K562 (cell line): ENCODE measurements at regions not wholly inside any gene's neighbourhood (a gene's known extent, or its start where the extent isn't known, plus 50 kb on each side); places are given as distances from the start of the nearest gene placed in this dataset.

Experiments
- ATAC-seq: fragments of 200-7000 bp; cut with Tn5 transposase; 3 replicates; pipeline ENCODE4 v1.9.1; 2020; ENCODE audit warnings: moderate library complexity
- BruUV-seq: library from RNA; stranded (reverse); fragments of 400-500 nt; replicated peaks from 2 replicates; lab custom pipeline; 2021; lab: Mats Ljungman, UMichigan
- CTCF ChIA-PET: fragments of 300-600 bp; formaldehyde crosslinking; extraction: SDS; loops from one replicate; lab custom pipeline; 2021; ENCODE audit warnings: low intra/inter-chr PET ratio; lab: Yijun Ruan, JAX
- POLR2A ChIA-PET: fragments of 300-600, 350-650 bp; sonication (Branson Sonifier 250); formaldehyde crosslinking; extraction: SDS; loops from one replicate; lab custom pipeline; 2021; ENCODE audit warnings: antibody characterized with exemption, inconsistent platforms; lab: Yijun Ruan, JAX
- DNase-seq, 4 experiments: peaks; one replicate each; pipeline versions ENCODE4 v3.0.0 to v3.0.0-alpha.2; 2011 to 2018; ENCODE audit warnings: low spot score in 3 of 4, mixed read lengths in 3 of 4; ENCODE audit errors: extremely low read depth in 1 of 4
- FAIRE-seq: peaks from 2 replicates; lab custom pipeline; 2011; peaks lifted over from hg19 to GRCh38; lab: Jason Lieb, UNC
- H2AFZ ChIP-seq: 2 replicates; pipeline ENCODE4 v1.6.0; 2011; ENCODE audit warnings: low read depth, low read length, control low read depth, inconsistent platforms
- H3K27ac ChIP-seq: fragments of 200-600 bp; 3 replicates; pipeline ENCODE4 v1.8.0; 2011; ENCODE audit warnings: low read depth, mild to moderate bottlenecking, control low read depth, inconsistent platforms, low read length, moderate library complexity, mixed read lengths; ENCODE audit errors: extremely low read depth
- H3K27me3 ChIP-seq, 2 experiments: fragments of 300-600 bp in 1 of 2; 2 replicates in 1 of 2; 3 replicates in 1 of 2; pipeline versions ENCODE4 v1.6.0 to v1.8.0; 2011; ENCODE audit warnings: inconsistent platforms in 2 of 2, low read length in 2 of 2, mild to moderate bottlenecking in 1 of 2, mixed read lengths in 1 of 2, moderate library complexity in 1 of 2; ENCODE audit not compliant: control insufficient read depth in 2 of 2, insufficient read depth in 2 of 2
- H3K36me3 ChIP-seq: fragments of 300-600 bp; 3 replicates; pipeline ENCODE4 v1.8.0; 2011; ENCODE audit warnings: mild to moderate bottlenecking, low read length, inconsistent platforms; ENCODE audit not compliant: control insufficient read depth, insufficient read depth
- H3K4me1 ChIP-seq, 2 experiments: fragments of 200-600 bp in 1 of 2; replicated peaks in 1 of 2; 2 replicates in 1 of 2; 3 replicates in 1 of 2; pipeline versions ENCODE4 v1.5.1 to v1.8.0; 2011; ENCODE audit warnings: inconsistent platforms in 2 of 2, low read length in 2 of 2, mild to moderate bottlenecking in 1 of 2, mixed read lengths in 1 of 2, moderate library complexity in 1 of 2; ENCODE audit not compliant: control insufficient read depth in 2 of 2, insufficient read depth in 2 of 2
- H3K4me2 ChIP-seq: 2 replicates; pipeline ENCODE4 v1.6.1; 2011; ENCODE audit warnings: low read length, control low read depth, inconsistent platforms, mixed read lengths; ENCODE audit not compliant: insufficient read depth
- H3K4me3 ChIP-seq: fragments of 200-600 bp; sonication (generic), shearing (Covaris generic); 2 replicates; pipeline ENCODE4 v1.5.1; 2016; ENCODE audit warnings: control low read depth, inconsistent platforms
- H3K79me2 ChIP-seq: fragments of 200-600 bp; 3 replicates; pipeline ENCODE4 v1.8.0; 2011; ENCODE audit warnings: low read length, inconsistent platforms; ENCODE audit not compliant: control insufficient read depth, insufficient read depth
- H3K9ac ChIP-seq, 2 experiments: 2 replicates each; pipeline versions ENCODE4 v1.6.0 to v1.6.1; 2011; ENCODE audit warnings: low read depth in 2 of 2, low read length in 2 of 2, control low read depth in 1 of 2, inconsistent platforms in 1 of 2, mild to moderate bottlenecking in 1 of 2, mixed read lengths in 1 of 2; ENCODE audit not compliant: insufficient read depth in 1 of 2
- H3K9me1 ChIP-seq: one replicate; pipeline ENCODE4 v1.6.0; 2011; ENCODE audit warnings: inconsistent platforms, mild to moderate bottlenecking, low read length, moderate library complexity; ENCODE audit not compliant: control insufficient read depth, insufficient read depth
- H3K9me3 ChIP-seq: replicated peaks from 2 replicates; pipeline ENCODE4 v1.5.1; 2011; ENCODE audit warnings: low read depth, low read length, inconsistent platforms; ENCODE audit not compliant: control insufficient read depth, insufficient read depth
- H4K20me1 ChIP-seq: replicated peaks from 2 replicates; pipeline ENCODE4 v1.6.1; 2011; ENCODE audit warnings: low read length, inconsistent platforms, mixed read lengths; ENCODE audit not compliant: control insufficient read depth, insufficient read depth
- DPF2 ChIP-seq: fragments of 450-650 bp; IDR thresholded peaks from 2 replicates; pipeline ENCODE4 v1.6.1; 2016
- EZH2 ChIP-seq: IDR thresholded peaks from 2 replicates; pipeline ENCODE4 v1.6.1; 2012; ENCODE audit warnings: low read depth, mild to moderate bottlenecking, inconsistent platforms, low read length, borderline replicate concordance
- MYC ChIP-seq, 2 experiments: fragments of 250-450 bp in 1 of 2; sonication (Bioruptor Pico) in 1 of 2; IDR thresholded peaks; 2 replicates each; pipeline versions ENCODE4 v1.5.1 to v1.6.1; 2012 to 2021; ENCODE audit warnings: low read depth in 2 of 2, borderline replicate concordance in 1 of 2, improper control_type of control experiment in 1 of 2, low read length in 1 of 2, mild to moderate bottlenecking in 1 of 2, moderate library complexity in 1 of 2
- RB1 ChIP-seq: fragments of 450-650 bp; IDR thresholded peaks from 2 replicates; pipeline ENCODE4 v1.6.1; 2017; ENCODE audit warnings: low read depth, mild to moderate bottlenecking
- SIN3A ChIP-seq, 2 experiments: fragments of 150-350 bp in 1 of 2; IDR thresholded peaks; 2 replicates each; pipeline ENCODE4 v1.6.1; 2011 to 2016; ENCODE audit warnings: borderline replicate concordance in 2 of 2, low read depth in 2 of 2, low read length in 2 of 2, mild to moderate bottlenecking in 2 of 2, moderate library complexity in 2 of 2; ENCODE audit not compliant: control insufficient read depth in 1 of 2
- WGBS: fragments of 100-300 bp; shearing (Covaris generic); methylation state at CpG from one replicate; pipeline ENCODE4 v1.1.6; 2016; ENCODE audit warnings: low coverage, mixed read lengths; ENCODE audit not compliant: insufficient coverage; ENCODE audit errors: missing lambda C conversion rate; 5-methylcytosine and 5-hydroxymethylcytosine counted together
- in situ Hi-C: fragments of 300-500 bp; cut with MboI; formaldehyde crosslinking; loops from 4 replicates; pipeline ENCODE4 v1.15.0; 2018; ENCODE audit warnings: inconsistent platforms, mixed read lengths
- intact Hi-C: fragments of 100-400 bp; cut with micrococcal nuclease; formaldehyde crosslinking; loops from 2 replicates; pipeline ENCODE4 v1.14.2; 2022
- TF ChIP-seq, protein P1 (sequence below): sonication (generic); formaldehyde crosslinking; IDR thresholded peaks from 2 replicates; pipeline ENCODE4 v1.8.0; 2022; ENCODE audit warnings: missing genetic modification reagents, mild to moderate bottlenecking, moderate library complexity, borderline replicate concordance
- TF ChIP-seq, protein P2 (sequence below): fragments of 250-450 bp; sonication (Bioruptor Pico); IDR thresholded peaks from 2 replicates; pipeline ENCODE4 v1.4.0; 2020; ENCODE audit warnings: mild to moderate bottlenecking, moderate library complexity
- TF ChIP-seq, protein P3 (sequence below): fragments of 250-450 bp; sonication (Bioruptor Pico); IDR thresholded peaks from 2 replicates; pipeline ENCODE4 v1.8.0; 2021; ENCODE audit warnings: mild to moderate bottlenecking, moderate library complexity

DNA sequence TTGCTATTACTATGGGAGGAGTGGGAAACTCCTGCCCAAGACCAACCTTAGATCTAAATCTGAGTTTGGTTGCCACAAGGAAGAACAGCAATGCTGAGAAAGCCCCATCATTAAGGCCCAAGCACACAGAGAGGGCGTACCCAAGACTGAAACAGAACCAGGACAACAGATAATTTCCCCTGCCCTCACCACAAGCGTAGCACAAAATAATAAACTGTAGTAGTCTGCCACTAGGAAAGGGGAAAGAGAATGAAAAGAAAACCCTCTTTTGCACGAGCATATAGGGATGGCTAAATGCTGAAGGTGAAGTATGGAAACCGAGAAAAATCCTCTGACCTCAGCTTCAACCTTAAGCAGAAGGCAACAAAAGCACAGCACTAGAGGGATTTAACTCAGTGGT is 76.5 kb upstream of the DHRS4 start:
- Histone ChIP-seq H3K9me1 (no peaks in the 10 kb centered on the region), H3K9me3 (no peaks in the 10 kb centered on the region), H3K9ac (no peak overlapping the region), H3K79me2 (no peaks in the 10 kb centered on the region), H3K4me1 (no peaks in the 10 kb centered on the region), H3K27ac (no peak overlapping the region), H3K4me3 (no peak overlapping the region), H3K27me3 (peaks cover 0 to 5% of the 10 kb centered on the region in 2 experiments; a peak in 2 of 5 replicates), H2AFZ (no peak overlapping the region), H3K36me3 (no peaks in the 10 kb centered on the region), H4K20me1 (no peaks in the 10 kb centered on the region), H3K4me2 (no peak overlapping the region)
- 0% methylated on average over 4 of the region's 4 CpGs for WGBS
- FAIRE-seq = no peak
- in situ Hi-C loops = no loop called here
- intact Hi-C loops = no loop called here
- TF ChIP-seq EZH2 = no peak
- TF ChIP-seq, protein P1, sequence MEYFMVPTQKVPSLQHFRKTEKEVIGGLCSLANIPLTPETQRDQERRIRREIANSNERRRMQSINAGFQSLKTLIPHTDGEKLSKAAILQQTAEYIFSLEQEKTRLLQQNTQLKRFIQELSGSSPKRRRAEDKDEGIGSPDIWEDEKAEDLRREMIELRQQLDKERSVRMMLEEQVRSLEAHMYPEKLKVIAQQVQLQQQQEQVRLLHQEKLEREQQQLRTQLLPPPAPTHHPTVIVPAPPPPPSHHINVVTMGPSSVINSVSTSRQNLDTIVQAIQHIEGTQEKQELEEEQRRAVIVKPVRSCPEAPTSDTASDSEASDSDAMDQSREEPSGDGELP = no peak
- no peak for TF ChIP-seq RB1
- no peak for ATAC-seq
- DNase-seq = no peak
- ChIA-PET CTCF (no interaction called here), POLR2A (no interaction called here)
- no TSS peak for BruUV-seq

DNA sequence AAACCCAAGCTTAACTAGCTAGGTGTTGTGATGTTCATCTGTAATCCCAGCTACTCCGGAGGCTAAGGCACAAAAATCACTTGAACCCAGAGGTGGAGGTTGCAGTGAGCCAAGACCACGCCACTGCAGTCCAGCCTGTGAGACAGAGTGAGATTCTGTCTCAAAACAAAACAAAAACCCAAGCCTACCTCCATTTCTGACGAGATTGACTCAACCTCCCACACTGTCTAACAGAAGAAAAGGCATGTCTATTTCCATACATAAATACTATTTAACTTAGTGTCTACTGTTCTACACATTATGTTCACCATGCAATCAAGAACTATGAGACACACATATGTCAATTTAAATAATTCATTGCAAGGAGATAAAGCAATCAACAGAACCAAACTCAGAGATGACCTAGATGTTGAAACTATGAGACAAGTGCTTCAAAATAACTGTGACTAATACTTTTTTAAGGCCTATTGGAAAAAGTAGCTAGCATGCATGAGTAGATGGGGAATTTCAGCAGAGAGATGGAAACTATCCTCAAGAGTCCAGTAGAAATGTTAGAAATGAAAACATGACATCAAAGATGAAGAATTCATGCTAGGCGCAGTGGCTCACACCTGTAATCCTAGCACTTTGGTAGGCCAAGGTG is 75.9 kb upstream of the DHRS4 start:
- Histone ChIP-seq H4K20me1 (no peaks in the 10 kb centered on the region), H2AFZ (no peak overlapping the region), H3K27me3 (peaks cover 0 to 5% of the 10 kb centered on the region in 2 experiments; a peak in 2 of 5 replicates), H3K79me2 (no peaks in the 10 kb centered on the region), H3K4me2 (no peak overlapping the region), H3K4me1 (no peaks in the 10 kb centered on the region), H3K9me1 (no peaks in the 10 kb centered on the region), H3K36me3 (no peaks in the 10 kb centered on the region), H3K9me3 (no peaks in the 10 kb centered on the region), H3K27ac (no peak overlapping the region), H3K9ac (no peak overlapping the region), H3K4me3 (no peak overlapping the region)
- WGBS = 4% methylated on average over 4 of the region's 4 CpGs
- FAIRE-seq (no peak), ATAC-seq (no peak), DNase-seq (no peak)
- intact Hi-C loops = no loop called here
- in situ Hi-C loops = no loop called here
- ChIA-PET POLR2A (no interaction called here), CTCF (no interaction called here)
- BruUV-seq = no TSS peak
- TF ChIP-seq SIN3A (IDR thresholded peaks at IDR 0.05; ENCODE audit: borderline replicate concordance in 2 of 2, control insufficient read depth in 1 of 2, low read depth in 2 of 2, low read length in 2 of 2) (no peak), MYC (IDR thresholded peaks at IDR 0.05; ENCODE audit: low read depth, low read length) (no peak), MYC (CRISPR knock-in tag; IDR thresholded peaks at IDR 0.05; ENCODE audit: borderline replicate concordance, low read depth) (no peak), DPF2 (no peak)
- TF ChIP-seq, protein P2, sequence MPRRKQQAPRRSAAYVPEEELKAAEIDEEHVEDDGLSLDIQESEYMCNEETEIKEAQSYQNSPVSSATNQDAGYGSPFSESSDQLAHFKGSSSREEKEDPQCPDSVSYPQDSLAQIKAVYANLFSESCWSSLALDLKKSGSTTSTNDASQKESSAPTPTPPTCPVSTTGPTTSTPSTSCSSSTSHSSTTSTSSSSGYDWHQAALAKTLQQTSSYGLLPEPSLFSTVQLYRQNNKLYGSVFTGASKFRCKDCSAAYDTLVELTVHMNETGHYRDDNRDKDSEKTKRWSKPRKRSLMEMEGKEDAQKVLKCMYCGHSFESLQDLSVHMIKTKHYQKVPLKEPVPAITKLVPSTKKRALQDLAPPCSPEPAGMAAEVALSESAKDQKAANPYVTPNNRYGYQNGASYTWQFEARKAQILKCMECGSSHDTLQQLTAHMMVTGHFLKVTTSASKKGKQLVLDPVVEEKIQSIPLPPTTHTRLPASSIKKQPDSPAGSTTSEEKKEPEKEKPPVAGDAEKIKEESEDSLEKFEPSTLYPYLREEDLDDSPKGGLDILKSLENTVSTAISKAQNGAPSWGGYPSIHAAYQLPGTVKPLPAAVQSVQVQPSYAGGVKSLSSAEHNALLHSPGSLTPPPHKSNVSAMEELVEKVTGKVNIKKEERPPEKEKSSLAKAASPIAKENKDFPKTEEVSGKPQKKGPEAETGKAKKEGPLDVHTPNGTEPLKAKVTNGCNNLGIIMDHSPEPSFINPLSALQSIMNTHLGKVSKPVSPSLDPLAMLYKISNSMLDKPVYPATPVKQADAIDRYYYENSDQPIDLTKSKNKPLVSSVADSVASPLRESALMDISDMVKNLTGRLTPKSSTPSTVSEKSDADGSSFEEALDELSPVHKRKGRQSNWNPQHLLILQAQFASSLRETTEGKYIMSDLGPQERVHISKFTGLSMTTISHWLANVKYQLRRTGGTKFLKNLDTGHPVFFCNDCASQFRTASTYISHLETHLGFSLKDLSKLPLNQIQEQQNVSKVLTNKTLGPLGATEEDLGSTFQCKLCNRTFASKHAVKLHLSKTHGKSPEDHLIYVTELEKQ (CRISPR knock-in tag) = no peak
- TF ChIP-seq, protein P3, sequence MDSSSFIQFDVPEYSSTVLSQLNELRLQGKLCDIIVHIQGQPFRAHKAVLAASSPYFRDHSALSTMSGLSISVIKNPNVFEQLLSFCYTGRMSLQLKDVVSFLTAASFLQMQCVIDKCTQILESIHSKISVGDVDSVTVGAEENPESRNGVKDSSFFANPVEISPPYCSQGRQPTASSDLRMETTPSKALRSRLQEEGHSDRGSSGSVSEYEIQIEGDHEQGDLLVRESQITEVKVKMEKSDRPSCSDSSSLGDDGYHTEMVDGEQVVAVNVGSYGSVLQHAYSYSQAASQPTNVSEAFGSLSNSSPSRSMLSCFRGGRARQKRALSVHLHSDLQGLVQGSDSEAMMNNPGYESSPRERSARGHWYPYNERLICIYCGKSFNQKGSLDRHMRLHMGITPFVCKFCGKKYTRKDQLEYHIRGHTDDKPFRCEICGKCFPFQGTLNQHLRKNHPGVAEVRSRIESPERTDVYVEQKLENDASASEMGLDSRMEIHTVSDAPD (CRISPR knock-in tag) = no peak
